COR-L47 (cell line): ENCODE measurements at regions not wholly inside any gene's neighbourhood (a gene's known extent, or its start where the extent isn't known, plus 50 kb on each side); places are given as distances from the start of the nearest gene placed in this dataset.

Experiments used
- DNase-seq: peaks from one replicate; lab custom pipeline; 2025; lab: John Stamatoyannopoulos, UW

DNA sequence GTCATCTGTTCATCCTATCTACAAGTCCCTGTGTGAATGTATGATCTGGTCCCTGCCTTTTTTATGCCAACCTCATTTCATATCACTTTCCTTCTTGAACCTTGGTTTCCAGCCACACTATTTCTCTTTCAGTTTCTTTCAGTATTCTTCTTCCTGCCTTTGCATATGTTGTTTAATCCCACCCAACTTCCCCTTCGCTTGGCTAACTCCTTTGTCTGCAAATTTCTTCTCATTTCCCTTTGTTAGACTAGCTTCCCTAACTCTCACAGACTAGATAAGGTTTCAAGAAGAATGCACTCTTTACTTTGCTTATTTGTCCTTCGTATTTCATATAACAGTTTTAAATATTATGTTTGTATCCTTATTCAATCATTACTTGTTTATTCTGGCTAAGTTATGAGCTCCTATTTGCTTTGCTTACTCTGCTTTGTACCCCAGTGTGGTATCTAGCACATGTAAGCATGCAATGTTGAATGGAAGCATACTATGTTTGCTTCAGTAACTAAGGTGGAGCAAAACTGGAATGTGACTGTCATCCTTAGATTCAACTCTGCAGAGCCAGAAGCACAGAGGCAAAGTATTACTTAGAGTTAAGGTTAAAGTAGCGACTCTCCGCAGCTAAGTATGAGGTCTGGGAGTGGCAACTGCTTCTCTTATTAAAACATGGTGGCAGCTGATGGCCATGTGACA, 681.3 kb downstream of the CPS1 start:
- no peak for DNase-seq

DNA sequence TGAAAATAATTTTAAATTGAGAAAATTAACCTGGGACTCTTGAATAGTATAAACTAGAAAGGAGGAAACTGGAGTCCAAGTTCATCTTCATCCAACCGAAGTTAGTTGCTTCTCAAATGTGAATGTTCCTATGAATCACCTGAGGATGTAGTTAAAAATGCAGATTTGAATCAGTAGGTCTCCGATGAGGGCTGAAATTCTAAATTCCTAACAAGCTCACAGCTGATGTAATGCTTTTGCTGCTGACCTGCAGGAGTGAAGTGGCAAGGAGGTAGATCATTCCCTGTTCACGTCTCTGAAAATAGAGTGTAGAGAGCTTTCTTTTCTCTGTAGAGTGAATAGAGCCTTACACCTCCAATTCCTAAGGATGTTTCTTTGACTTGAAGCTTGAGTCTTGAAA, 685.5 kb downstream of the CPS1 start:
- DNase-seq = no peak

DNA sequence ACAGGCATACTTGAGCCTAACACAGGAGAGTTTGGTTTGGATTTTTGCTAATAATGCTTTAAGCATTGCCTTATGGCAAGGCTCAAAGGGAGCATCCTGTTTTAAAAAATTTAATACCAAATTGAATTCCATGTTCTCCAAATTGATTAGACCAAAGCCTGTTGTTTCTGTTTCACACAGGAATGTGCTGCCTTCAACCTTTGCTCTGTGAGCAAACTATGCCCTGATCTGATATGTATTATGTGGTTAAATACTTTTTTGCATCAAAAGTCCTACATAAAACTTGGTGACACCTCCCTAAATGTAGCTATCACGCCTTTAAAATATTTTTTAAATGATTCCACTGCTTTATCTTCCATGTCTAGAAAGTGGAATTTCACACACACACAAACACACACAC, 691.4 kb downstream of the CPS1 start:
- no peak for DNase-seq

DNA sequence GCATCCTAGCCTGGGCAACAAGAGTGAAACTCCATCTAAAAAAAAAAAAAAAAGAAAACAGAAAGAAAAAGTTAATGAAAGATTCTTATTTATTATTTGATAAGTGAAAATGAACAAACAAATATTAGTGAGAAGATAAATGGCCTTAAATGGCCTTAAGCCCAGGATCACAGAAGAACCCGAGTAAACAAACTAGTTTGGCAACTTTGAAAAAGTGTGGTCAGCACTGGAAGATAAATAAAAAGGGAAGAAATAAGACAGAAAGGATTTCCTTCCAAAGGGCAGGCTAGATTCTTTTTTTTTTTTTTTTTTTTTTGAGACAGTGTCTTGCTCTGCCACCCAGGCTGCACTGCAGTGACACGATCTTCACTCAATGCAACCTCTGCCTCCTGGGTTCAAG, 692.4 kb downstream of the CPS1 start:
- DNase-seq = no peak

DNA sequence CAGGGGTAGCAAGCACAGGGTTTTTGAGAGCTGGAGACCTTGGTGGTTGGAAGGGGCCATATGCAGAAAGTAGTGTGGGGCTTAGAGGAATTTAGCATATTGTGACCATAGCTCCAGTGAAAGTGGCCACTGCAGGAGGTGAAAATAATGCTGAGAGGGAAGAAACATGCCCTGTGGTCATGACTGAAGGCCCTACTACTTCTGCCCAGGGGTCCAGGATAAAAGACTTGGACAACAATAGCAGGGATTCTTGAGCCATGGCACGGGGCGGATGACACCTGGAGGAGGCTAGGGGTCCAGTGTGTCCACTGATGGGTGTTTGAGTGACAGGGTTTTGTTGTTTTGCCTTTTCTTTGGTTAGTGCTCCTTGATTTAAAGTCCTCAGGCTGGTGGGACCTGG, 694.6 kb downstream of the CPS1 start:
- DNase-seq = no peak

DNA sequence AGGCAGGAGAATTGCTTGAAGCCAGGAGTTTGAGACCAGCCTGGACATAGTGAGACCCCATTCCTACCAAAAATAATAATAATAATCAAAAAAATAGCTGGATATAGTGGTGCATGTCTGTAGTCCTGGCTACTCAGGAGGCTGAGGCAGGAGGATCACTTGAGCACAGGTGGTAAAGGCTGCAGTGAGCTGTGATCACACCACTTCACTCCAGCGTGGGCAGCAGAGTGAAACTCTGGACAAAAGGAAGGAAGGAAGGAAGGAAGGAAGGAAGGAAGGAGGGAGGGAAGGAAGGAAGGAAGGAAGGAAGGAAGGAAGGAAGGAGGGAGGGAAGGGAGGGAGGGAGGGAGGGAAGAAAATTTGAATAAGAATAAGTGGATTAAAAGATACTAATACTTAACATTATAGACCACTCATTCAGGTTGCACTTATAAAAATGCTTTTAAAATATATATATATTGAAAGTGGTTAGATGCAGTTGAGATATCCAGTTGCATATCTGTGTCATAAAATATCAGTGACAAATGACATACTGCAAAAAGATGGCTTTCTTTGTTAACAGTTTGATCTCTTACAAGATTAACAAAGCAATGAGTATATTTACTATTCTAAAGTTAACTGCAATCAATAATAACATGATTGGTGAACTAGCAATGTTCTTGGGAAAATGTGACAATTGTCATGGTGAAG, 702.4 kb downstream of the CPS1 start:
- no peak for DNase-seq

DNA sequence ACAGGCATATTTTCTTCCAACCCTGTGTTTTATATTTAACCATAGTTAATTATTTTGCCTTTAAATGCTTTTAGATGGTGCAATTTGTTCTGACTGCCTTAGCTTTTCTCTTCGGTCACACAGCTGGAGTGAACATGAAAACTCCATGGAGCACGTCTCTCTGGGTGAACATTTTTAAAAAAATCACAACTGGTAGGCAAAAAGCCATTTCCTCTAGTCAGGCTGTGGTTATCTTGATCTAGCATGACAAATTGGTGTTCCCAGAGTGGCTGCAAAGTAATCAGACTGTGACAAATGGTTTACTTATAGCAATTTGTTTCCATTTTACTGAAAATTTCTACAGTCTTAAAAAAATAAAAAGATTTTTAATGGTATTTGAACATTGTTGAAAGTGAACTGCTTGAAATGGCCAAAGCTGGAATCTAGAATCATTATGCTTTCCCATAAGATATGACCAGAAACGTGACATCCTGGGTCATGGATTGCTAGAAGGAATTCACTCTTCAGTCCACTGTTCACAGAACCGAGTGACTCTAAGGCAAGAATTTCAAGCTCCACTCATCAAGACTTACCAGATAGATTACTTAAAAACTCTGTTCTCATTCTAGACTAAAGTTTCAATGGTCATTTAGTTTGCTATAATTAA, 703.6 kb downstream of the CPS1 start:
- no peak for DNase-seq

DNA sequence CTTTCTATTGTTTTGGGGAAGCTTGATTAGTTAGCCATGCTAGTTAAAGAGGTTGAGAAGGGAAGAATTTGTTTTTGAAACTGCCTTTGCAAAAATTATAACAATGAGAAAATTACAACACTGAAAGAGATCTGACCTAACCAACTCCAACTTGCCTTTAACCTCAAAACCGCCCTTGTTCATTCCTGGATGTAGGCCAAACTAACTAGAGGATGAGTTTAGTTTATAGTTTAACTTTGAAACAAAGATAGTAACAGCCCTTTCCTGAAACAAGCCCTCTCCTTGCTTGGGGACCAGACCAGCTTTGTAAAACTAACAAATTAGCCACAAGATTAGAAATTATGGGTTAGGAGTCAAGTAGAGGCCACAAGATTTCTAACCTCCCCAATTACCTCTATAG, 713.9 kb downstream of the CPS1 start:
- DNase-seq = no peak

DNA sequence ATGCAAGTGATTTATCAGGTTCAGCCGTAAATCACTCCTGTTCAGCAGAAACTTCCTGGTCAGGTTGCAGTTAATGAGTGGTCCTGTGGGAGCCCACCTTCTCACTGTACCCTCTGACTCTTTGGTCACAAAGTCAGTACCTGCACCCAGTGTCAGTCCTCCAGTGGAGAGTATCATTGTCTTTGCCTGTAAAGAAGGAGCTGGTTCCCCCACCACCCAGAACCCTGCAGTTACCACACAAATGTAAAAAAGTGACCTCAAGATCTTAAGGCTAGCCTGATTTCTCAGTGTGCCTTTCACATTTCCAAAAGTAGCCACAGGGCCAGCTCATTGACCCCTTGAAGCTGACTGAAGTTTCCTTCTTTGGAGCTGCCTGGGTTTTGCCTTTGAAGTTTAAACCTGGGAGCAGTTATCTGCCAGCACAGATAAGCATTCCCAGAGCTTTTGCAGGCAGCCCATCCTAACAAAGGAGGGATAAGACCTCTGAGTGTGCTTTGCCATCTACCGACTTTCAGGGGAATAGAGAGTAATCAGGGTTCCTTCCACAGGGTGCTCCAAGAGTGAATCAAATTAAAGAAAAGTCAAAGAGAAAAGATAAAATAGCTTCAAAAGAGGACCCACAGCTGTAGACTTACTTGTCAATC, 725.2 kb downstream of the CPS1 start:
- DNase-seq = no peak

DNA sequence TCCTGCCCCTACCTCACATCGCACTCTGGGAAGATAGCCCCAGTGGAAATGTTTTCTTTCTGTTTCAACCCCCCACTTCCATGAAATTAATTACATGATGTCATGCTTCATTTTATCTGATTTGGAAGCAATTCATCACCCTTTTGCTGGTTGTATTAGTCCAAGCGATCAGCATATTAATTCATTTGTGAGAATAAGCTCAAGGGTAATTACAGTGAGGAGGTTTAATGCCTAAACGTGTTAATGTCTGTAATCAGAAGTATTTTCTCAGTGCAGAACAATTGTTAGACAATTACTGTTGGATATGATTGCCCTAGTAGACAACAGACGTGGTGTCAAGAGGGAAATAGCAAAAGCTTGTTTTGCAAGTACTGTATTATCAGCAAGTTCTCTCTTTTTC, 746.3 kb downstream of the CPS1 start:
- DNase-seq = peak; percentile 14

DNA sequence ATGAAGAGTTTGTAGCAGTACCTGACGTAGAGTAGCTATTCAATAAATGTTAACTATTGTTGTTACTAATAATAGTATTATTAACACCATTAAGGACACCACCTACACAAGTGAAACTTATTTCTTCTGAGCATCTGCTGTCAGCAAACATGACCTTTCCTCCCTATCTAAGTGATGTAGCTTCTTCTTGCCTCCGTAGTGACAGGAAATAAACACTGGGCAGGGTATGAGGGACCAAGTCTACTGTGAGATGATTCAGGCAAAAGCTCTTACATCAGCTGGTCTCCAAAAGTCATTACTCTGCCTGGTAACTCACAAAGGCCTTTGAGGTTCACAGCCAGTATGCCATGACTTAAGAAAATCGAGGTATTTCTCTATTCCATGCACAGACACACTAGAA, 750.5 kb downstream of the CPS1 start:
- no peak for DNase-seq
